Bronchial epithelial cell (primary cell): ENCODE measurements at regions not wholly inside any gene's neighbourhood (a gene's known extent, or its start where the extent isn't known, plus 50 kb on each side); places are given as distances from the start of the nearest gene placed in this dataset.
A peak's percentile ranks its signal among the peaks of the same experiment; 100 is the strongest.

Experiments used
- DNase-seq: peaks from one replicate; pipeline ENCODE4 v3.0.0-alpha.2; 2010; ENCODE audit warnings: low read depth
- FAIRE-seq: peaks from 2 replicates; lab custom pipeline; 2011; peaks lifted over from hg19 to GRCh38; lab: Jason Lieb, UNC
- H3K27me3 ChIP-seq: 2 replicates; pipeline ENCODE4 v1.5.1; 2011; ENCODE audit warnings: low read length; ENCODE audit not compliant: control insufficient read depth, insufficient read depth
- H3K36me3 ChIP-seq: 2 replicates; pipeline ENCODE4 v1.5.1; 2011; ENCODE audit warnings: low read length; ENCODE audit not compliant: control insufficient read depth, insufficient read depth
- H3K4me3 ChIP-seq: 2 replicates; pipeline ENCODE4 v1.5.1; 2011; ENCODE audit warnings: mild to moderate bottlenecking, low read depth, low read length, control low read depth
- CTCF ChIP-seq: IDR thresholded peaks from 2 replicates; pipeline ENCODE4 v1.5.1; 2011; ENCODE audit warnings: mild to moderate bottlenecking, moderate library complexity, low read length, control low read depth, inconsistent platforms; ENCODE audit not compliant: insufficient read depth, severe bottlenecking

- no peaks in the 10 kb centered on the region for H3K36me3 ChIP-seq
- FAIRE-seq, result no peak
- no peak for TF ChIP-seq CTCF
- no peak for DNase-seq
- no peaks in the 10 kb centered on the region for H3K27me3 ChIP-seq
- no peak overlapping the region for H3K4me3 ChIP-seq
These were observed 367.4 kb upstream of the ARX start for GRCh38 chrX:25383196-25383595.

GRCh38 chrX:25356456-25356855, 340.7 kb upstream of the ARX start:
- TF ChIP-seq CTCF, result no peak
- no peaks in the 10 kb centered on the region for H3K36me3 ChIP-seq
- DNase-seq, result no peak
- H3K4me3 ChIP-seq, result no peak overlapping the region
- no peak for FAIRE-seq
- no peaks in the 10 kb centered on the region for H3K27me3 ChIP-seq

- no peaks in the 10 kb centered on the region for H3K27me3 ChIP-seq
- FAIRE-seq, result no peak
- no peaks in the 10 kb centered on the region for H3K36me3 ChIP-seq
- DNase-seq, result no peak
- no peak for TF ChIP-seq CTCF
- H3K4me3 ChIP-seq, result no peak overlapping the region
These were observed 328.6 kb upstream of the ARX start for GRCh38 chrX:25344161-25344936.

- peak; percentile 13 for FAIRE-seq
- H3K36me3 ChIP-seq, result no peaks in the 10 kb centered on the region
- TF ChIP-seq CTCF, result no peak
- no peaks in the 10 kb centered on the region for H3K27me3 ChIP-seq
- no peak for DNase-seq
- no peak overlapping the region for H3K4me3 ChIP-seq
These were observed 327.3 kb upstream of the ARX start for GRCh38 chrX:25343060-25343459.

GRCh38 chrX:25337841-25338240, 322.1 kb upstream of the ARX start:
- DNase-seq (no peak), FAIRE-seq (no peak)
- no peak for TF ChIP-seq CTCF
- Histone ChIP-seq H3K4me3 (no peak overlapping the region), H3K36me3 (no peaks in the 10 kb centered on the region), H3K27me3 (no peaks in the 10 kb centered on the region)

GRCh38 chrX:25300994-25301393, 285.2 kb upstream of the ARX start:
- Histone ChIP-seq H3K27me3 (no peaks in the 10 kb centered on the region), H3K4me3 (no peak overlapping the region), H3K36me3 (no peaks in the 10 kb centered on the region)
- DNase-seq (no peak), FAIRE-seq (no peak)
- no peak for TF ChIP-seq CTCF
